Neuronal stem cell (in vitro differentiated cells): ENCODE measurements at regions not wholly inside any gene's neighbourhood (a gene's known extent, or its start where the extent isn't known, plus 50 kb on each side); places are given as distances from the start of the nearest gene placed in this dataset.

Experiments used
- DNase-seq: peaks from one replicate; pipeline ENCODE4 v3.0.0-alpha.2; 2013; ENCODE audit warnings: low spot score
- H2AFZ ChIP-seq: one replicate; pipeline ENCODE4 v1.6.1; 2013; ENCODE audit warnings: mild to moderate bottlenecking, low read length, inconsistent platforms
- H2AK5ac ChIP-seq: 2 replicates; pipeline ENCODE4 v1.6.1; 2013; ENCODE audit warnings: low read depth, mild to moderate bottlenecking, inconsistent platforms, low read length, moderate library complexity, mixed read lengths
- H2BK120ac ChIP-seq: 2 replicates; pipeline ENCODE4 v1.6.1; 2013; ENCODE audit warnings: low read depth, mild to moderate bottlenecking, inconsistent platforms, low read length, moderate library complexity, mixed read lengths
- H2BK12ac ChIP-seq: one replicate; pipeline ENCODE4 v1.6.1; 2013; ENCODE audit warnings: low read length, inconsistent platforms
- H2BK15ac ChIP-seq: 2 replicates; pipeline ENCODE4 v1.6.1; 2013; ENCODE audit warnings: mild to moderate bottlenecking, low read length, inconsistent platforms, mixed read lengths
- H2BK5ac ChIP-seq: one replicate; pipeline ENCODE4 v1.6.1; 2013; ENCODE audit warnings: inconsistent platforms, mild to moderate bottlenecking, low read length, moderate library complexity
- H3K14ac ChIP-seq: one replicate; pipeline ENCODE4 v1.6.1; 2013; ENCODE audit warnings: low read length, inconsistent platforms
- H3K18ac ChIP-seq: 2 replicates; pipeline ENCODE4 v1.6.1; 2013; ENCODE audit warnings: low read length, inconsistent platforms
- H3K23ac ChIP-seq: 2 replicates; pipeline ENCODE4 v1.6.1; 2013; ENCODE audit warnings: low read depth, mild to moderate bottlenecking, mixed read lengths, low read length, inconsistent platforms; ENCODE audit not compliant: poor library complexity
- H3K27ac ChIP-seq: replicated peaks from 3 replicates; pipeline ENCODE4 v1.5.1; 2013; ENCODE audit warnings: low read length, inconsistent platforms
- H3K27me3 ChIP-seq, 3 experiments: 2 replicates each; pipeline ENCODE4 v1.6.1; 2013; ENCODE audit warnings: low read length in 3 of 3, mild to moderate bottlenecking in 2 of 3, inconsistent platforms in 1 of 3, low read depth in 1 of 3, mixed read lengths in 1 of 3, moderate library complexity in 1 of 3; ENCODE audit not compliant: control insufficient read depth in 3 of 3, insufficient read depth in 3 of 3
- H3K36me3 ChIP-seq, 2 donors: replicated peaks in 1 of 2; 2 replicates each; pipeline ENCODE4 v1.6.1; 2013; ENCODE audit warnings: low read length in 2 of 2; ENCODE audit not compliant: control insufficient read depth in 2 of 2, insufficient read depth in 2 of 2
- H3K4ac ChIP-seq: 2 replicates; pipeline ENCODE4 v1.6.1; 2013; ENCODE audit warnings: inconsistent platforms, mild to moderate bottlenecking, low read length, moderate library complexity
- H3K4me1 ChIP-seq, 2 donors: 1 replicate in 1 of 2; 2 replicates in 1 of 2; pipeline ENCODE4 v1.6.1; 2013; ENCODE audit warnings: low read length in 2 of 2, low read depth in 1 of 2; ENCODE audit not compliant: control insufficient read depth in 2 of 2, insufficient read depth in 1 of 2
- H3K4me2 ChIP-seq: one replicate; pipeline ENCODE4 v1.6.1; 2013; ENCODE audit warnings: mild to moderate bottlenecking, low read length, inconsistent platforms; ENCODE audit not compliant: insufficient read depth, poor library complexity, severe bottlenecking
- H3K4me3 ChIP-seq, 2 donors: 2 replicates each; pipeline ENCODE4 v1.5.1; 2013; ENCODE audit warnings: low read length in 2 of 2, mild to moderate bottlenecking in 2 of 2, inconsistent platforms in 1 of 2, moderate library complexity in 1 of 2
- H3K79me1 ChIP-seq: one replicate; pipeline ENCODE4 v1.6.1; 2013; ENCODE audit warnings: low read depth, mild to moderate bottlenecking, inconsistent platforms, low read length, moderate library complexity
- H3K9ac ChIP-seq: one replicate; pipeline ENCODE4 v1.6.1; 2013; ENCODE audit warnings: mild to moderate bottlenecking, low read depth, low read length, inconsistent platforms; ENCODE audit not compliant: poor library complexity
- H3K9me3 ChIP-seq, 2 donors: replicated peaks in 1 of 2; 2 replicates each; pipeline versions ENCODE3 to v1.6.1; 2013; ENCODE audit warnings: low read length in 2 of 2, mild to moderate bottlenecking in 2 of 2, inconsistent platforms in 1 of 2, low read depth in 1 of 2, mixed read lengths in 1 of 2, moderate library complexity in 1 of 2; ENCODE audit not compliant: control insufficient read depth in 2 of 2, insufficient read depth in 1 of 2
- H4K8ac ChIP-seq: one replicate; pipeline ENCODE4 v1.6.1; 2013; ENCODE audit warnings: low read depth, mild to moderate bottlenecking, inconsistent platforms, low read length, moderate library complexity
- H4K91ac ChIP-seq: one replicate; pipeline ENCODE4 v1.6.1; 2013; ENCODE audit warnings: low read length, low read depth, mild to moderate bottlenecking, inconsistent platforms; ENCODE audit not compliant: poor library complexity
- WGBS, 2 donors: extraction: QIAGEN DNeasy Blood & Tissue Kit; methylation state at CpG; one replicate each; pipeline ENCODE4 v1.1.7; 2013; ENCODE audit warnings: missing lambda C conversion rate in 2 of 2, mixed read lengths in 1 of 2; ENCODE audit not compliant: insufficient read length in 2 of 2, insufficient replicate concordance in 1 of 2; ENCODE audit errors: extremely low coverage in 2 of 2; 5-methylcytosine and 5-hydroxymethylcytosine counted together

DNA sequence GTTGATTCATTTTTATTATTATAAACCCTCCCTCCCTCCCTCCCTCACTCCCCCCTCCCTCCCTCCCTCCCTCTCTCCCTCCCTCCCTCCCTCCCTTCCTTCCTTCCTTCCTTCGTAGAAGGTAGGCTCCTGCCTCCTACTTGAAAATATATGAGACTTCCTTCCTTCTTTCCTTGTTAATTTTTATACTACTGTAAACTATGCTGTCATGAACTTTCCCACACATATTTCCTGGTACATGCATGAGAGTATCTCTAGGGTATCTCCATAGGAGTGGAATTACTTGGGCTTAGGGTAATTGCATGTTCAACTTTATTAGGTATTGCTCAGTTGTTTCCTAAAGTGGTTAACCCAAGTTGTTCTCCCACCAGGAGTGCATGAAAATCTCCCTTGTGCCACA, 330.6 kb downstream of the KCNRG start:
- Histone ChIP-seq H3K18ac (no peak overlapping the region), H3K4me3 (no peak overlapping the region), H3K9me3 (no peaks in the 10 kb centered on the region), H3K9ac (no peak overlapping the region), H3K79me1 (no peaks in the 10 kb centered on the region), H2BK12ac (no peak overlapping the region), H2AK5ac (no peak overlapping the region), H4K8ac (no peak overlapping the region), H3K4ac (no peak overlapping the region), H2BK120ac (no peak overlapping the region), H3K4me2 (no peak overlapping the region), H3K27me3 (no peaks in the 10 kb centered on the region), H3K14ac (no peak overlapping the region), H2AFZ (no peak overlapping the region), H3K23ac (no peak overlapping the region), H3K27ac (no peak overlapping the region), H3K36me3 (no peaks in the 10 kb centered on the region), H3K4me1 (peaks cover 0 to 2% of the 10 kb centered on the region in 2 donors), H4K91ac (no peak overlapping the region), H2BK15ac (no peak overlapping the region), H2BK5ac (no peak overlapping the region)
- no CpG with 5 or more reads among the region's 1 CpG for WGBS, 2 donors
- DNase-seq: no peak

- WGBS, 2 donors: no CpG with 5 or more reads among the region's 4 CpGs
- no peak overlapping the region for H3K4me3 ChIP-seq
- H2BK15ac ChIP-seq: no peak overlapping the region
- H3K4me1 ChIP-seq: no peaks in the 10 kb centered on the region
- H3K36me3 ChIP-seq: no peaks in the 10 kb centered on the region
- H4K91ac ChIP-seq: no peak overlapping the region
- no peak overlapping the region for H3K18ac ChIP-seq
- no peak overlapping the region for H3K23ac ChIP-seq
- no peak overlapping the region for H2BK12ac ChIP-seq
- H2AK5ac ChIP-seq: no peak overlapping the region
- H2BK120ac ChIP-seq: no peak overlapping the region
- H3K4ac ChIP-seq: no peak overlapping the region
- no peak overlapping the region for H3K4me2 ChIP-seq
- H2BK5ac ChIP-seq: no peak overlapping the region
- H4K8ac ChIP-seq: no peak overlapping the region
- no peaks in the 10 kb centered on the region for H3K27me3 ChIP-seq
- H2AFZ ChIP-seq: no peak overlapping the region
- no peak for DNase-seq
- H3K79me1 ChIP-seq: no peaks in the 10 kb centered on the region
- no peak overlapping the region for H3K14ac ChIP-seq
- H3K27ac ChIP-seq: no peak overlapping the region
- no peaks in the 10 kb centered on the region for H3K9me3 ChIP-seq
- no peak overlapping the region for H3K9ac ChIP-seq
Measured at GRCh38 chr13:50348371-50348770, 333.1 kb downstream of the KCNRG start.

DNA sequence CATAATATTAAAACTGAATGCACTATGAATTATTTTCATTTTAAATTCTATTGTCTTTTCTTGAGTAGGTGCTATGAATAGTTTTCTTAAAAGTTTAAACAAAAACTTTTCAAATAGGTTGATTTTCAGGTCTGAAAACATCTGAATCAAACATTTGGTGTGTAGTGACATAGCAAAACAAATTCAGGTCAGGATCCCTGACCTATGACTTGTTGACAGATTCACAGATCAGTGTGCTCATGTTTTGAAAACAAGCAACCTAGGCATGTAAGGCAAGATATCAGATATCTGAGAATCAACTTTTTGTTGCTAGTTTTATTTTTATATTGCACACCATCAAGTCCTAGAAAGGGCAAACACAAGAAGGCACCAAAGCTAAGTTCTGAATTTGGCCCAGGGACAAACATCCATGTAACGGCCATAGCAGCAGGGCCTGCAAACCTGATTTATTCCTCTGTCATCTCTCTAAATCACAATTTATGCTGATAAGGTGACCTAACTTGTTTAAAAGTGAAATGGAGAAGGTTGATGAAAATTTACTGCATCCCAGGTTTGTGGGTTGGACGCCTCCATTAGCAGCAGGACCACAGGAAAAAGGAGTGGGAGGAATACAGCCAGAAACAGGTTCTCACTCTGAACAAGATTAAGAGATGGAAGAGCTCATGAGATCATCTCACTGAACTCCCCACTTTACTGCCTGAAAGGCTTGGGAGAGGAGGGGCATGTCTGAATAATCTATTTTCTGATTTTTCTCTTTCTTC, 337.7 kb downstream of the KCNRG start:
- H3K23ac ChIP-seq: no peak overlapping the region
- H3K4me1 ChIP-seq: peaks cover 5 to 8% of the 10 kb centered on the region in 2 donors
- no peaks in the 10 kb centered on the region for H3K9me3 ChIP-seq
- no peaks in the 10 kb centered on the region for H3K27me3 ChIP-seq
- DNase-seq: no peak
- no peak overlapping the region for H4K91ac ChIP-seq
- no CpG with 5 or more reads among the region's 2 CpGs for WGBS, 2 donors
- H3K4me3 ChIP-seq: no peak overlapping the region
- no peak overlapping the region for H4K8ac ChIP-seq
- no peak overlapping the region for H2BK12ac ChIP-seq
- no peak overlapping the region for H3K18ac ChIP-seq
- no peak overlapping the region for H2BK15ac ChIP-seq
- H2AFZ ChIP-seq: peak overlapping the region; percentile 45
- H2BK120ac ChIP-seq: no peak overlapping the region
- H3K4ac ChIP-seq: no peak overlapping the region
- no peak overlapping the region for H3K27ac ChIP-seq
- H2BK5ac ChIP-seq: no peak overlapping the region
- no peak overlapping the region for H2AK5ac ChIP-seq
- H3K9ac ChIP-seq: no peak overlapping the region
- no peaks in the 10 kb centered on the region for H3K36me3 ChIP-seq
- no peak overlapping the region for H3K14ac ChIP-seq
- H3K79me1 ChIP-seq: no peaks in the 10 kb centered on the region
- H3K4me2 ChIP-seq: no peak overlapping the region

DNA sequence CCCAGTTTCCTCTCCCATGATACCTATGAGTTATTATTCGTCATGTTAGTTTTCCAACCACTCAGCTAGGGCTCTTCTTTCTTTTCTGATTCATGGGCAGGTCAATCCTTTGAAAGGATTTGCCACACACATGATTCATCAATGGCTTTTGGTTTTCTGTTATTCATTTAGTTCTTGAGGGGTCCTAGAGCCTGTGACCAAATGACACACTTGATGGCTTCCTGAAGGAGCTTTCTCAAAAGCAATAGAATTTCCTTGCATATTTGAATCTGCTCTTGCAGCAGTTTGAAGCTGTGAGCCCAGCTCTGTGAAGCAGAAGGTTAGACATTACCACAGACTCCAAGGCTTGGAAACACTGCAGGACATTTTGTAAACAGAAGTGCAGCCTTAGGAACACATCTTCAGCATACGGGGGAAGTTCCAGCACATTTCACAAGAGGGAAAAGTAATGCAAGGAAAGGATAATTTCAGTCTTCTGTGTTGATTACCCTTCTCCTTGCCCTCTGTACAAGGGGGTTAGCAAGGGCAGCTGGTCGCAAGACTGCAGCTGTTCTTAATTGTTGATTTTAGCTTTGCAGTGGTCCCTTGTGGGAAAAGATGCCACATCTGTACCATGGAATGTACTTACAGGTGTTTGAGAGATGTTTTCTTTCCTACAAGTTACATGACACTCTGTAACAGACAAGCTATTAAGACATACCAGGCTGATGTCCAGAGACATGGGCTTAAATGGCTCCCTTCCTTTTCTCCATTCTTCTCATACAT, 338.6 kb downstream of the KCNRG start:
- no peak overlapping the region for H2BK12ac ChIP-seq
- H3K14ac ChIP-seq: no peak overlapping the region
- H3K79me1 ChIP-seq: no peaks in the 10 kb centered on the region
- H3K27me3 ChIP-seq: no peaks in the 10 kb centered on the region
- H4K91ac ChIP-seq: no peak overlapping the region
- H2BK5ac ChIP-seq: no peak overlapping the region
- H3K4ac ChIP-seq: no peak overlapping the region
- no peak overlapping the region for H3K4me2 ChIP-seq
- peak overlapping the region; percentile 45 for H2AFZ ChIP-seq
- no peak overlapping the region for H3K9ac ChIP-seq
- no peak overlapping the region for H3K23ac ChIP-seq
- H3K18ac ChIP-seq: no peak overlapping the region
- no peak overlapping the region for H4K8ac ChIP-seq
- H3K4me3 ChIP-seq: no peak overlapping the region
- no peak overlapping the region for H2BK15ac ChIP-seq
- H3K9me3 ChIP-seq: no peaks in the 10 kb centered on the region
- DNase-seq: no peak
- H2AK5ac ChIP-seq: no peak overlapping the region
- H3K4me1 ChIP-seq: peaks cover 5 to 8% of the 10 kb centered on the region in 2 donors
- no peak overlapping the region for H2BK120ac ChIP-seq
- no peak overlapping the region for H3K27ac ChIP-seq
- H3K36me3 ChIP-seq: no peaks in the 10 kb centered on the region
- WGBS, 2 donors: no CpG with 5 or more reads among the region's 3 CpGs
